CD8-positive, alpha-beta memory T cell (primary cell): ENCODE measurements at regions not wholly inside any gene's neighbourhood (a gene's known extent, or its start where the extent isn't known, plus 50 kb on each side); places are given as distances from the start of the nearest gene placed in this dataset.

Experiments
- CTCF ChIA-PET: fragments of 350-600 bp; sonication (Branson Sonifier 250); formaldehyde crosslinking; loops from one replicate; lab custom pipeline; 2021; ENCODE audit warnings: antibody characterized with exemption; lab: Charles Lee
- POLR2A ChIA-PET: fragments of 350-600 bp; sonication (Branson Sonifier 250); formaldehyde crosslinking; loops from one replicate; lab custom pipeline; 2021; ENCODE audit warnings: antibody characterized with exemption; lab: Charles Lee
- DNase-seq, 5 donors: peaks; one replicate each; pipeline versions ENCODE4 v3.0.0 to v3.0.0-alpha.2; 2020 to 2022; ENCODE audit warnings: mixed read lengths in 1 of 5
- H3K27ac ChIP-seq: one replicate; pipeline ENCODE4 v1.7.0; 2013; ENCODE audit warnings: low read depth, mild to moderate bottlenecking, low read length, moderate library complexity
- H3K27me3 ChIP-seq: 2 replicates; pipeline ENCODE4 v1.7.0; 2013; ENCODE audit warnings: low read length, mild to moderate bottlenecking; ENCODE audit not compliant: insufficient read depth, poor library complexity, severe bottlenecking
- H3K36me3 ChIP-seq: 2 replicates; pipeline ENCODE4 v1.7.0; 2013; ENCODE audit warnings: mild to moderate bottlenecking, low read length, moderate library complexity; ENCODE audit not compliant: insufficient read depth
- H3K4me1 ChIP-seq: 2 replicates; pipeline ENCODE4 v1.7.0; 2013; ENCODE audit warnings: mild to moderate bottlenecking, low read length, moderate library complexity; ENCODE audit not compliant: insufficient read depth
- H3K4me3 ChIP-seq: 2 replicates; pipeline ENCODE4 v1.7.0; 2013; ENCODE audit warnings: mild to moderate bottlenecking, low read length
- H3K9me3 ChIP-seq: 2 replicates; pipeline ENCODE4 v1.7.0; 2013; ENCODE audit warnings: mild to moderate bottlenecking, low read length
- H3K27ac Mint-ChIP-seq, 8 donors: one replicate each; pipeline ENCODE4 v1.8.0; 2020 to 2021; ENCODE audit warnings: mixed read lengths in 8 of 8, mild to moderate bottlenecking in 6 of 8, inconsistent platforms in 3 of 8, moderate library complexity in 3 of 8
- H3K27me3 Mint-ChIP-seq, 2 donors: one replicate each; pipeline ENCODE4 v1.8.0; 2020 to 2021; ENCODE audit warnings: mixed read lengths in 2 of 2, mild to moderate bottlenecking in 1 of 2, moderate library complexity in 1 of 2
- H3K36me3 Mint-ChIP-seq, 3 donors: one replicate each; pipeline ENCODE4 v1.8.0; 2020 to 2021; ENCODE audit warnings: mixed read lengths in 3 of 3, inconsistent platforms in 1 of 3, mild to moderate bottlenecking in 1 of 3
- H3K4me1 Mint-ChIP-seq, 3 donors: one replicate each; pipeline ENCODE4 v1.8.0; 2020 to 2021; ENCODE audit warnings: mixed read lengths in 3 of 3, inconsistent platforms in 1 of 3, mild to moderate bottlenecking in 1 of 3
- H3K4me3 Mint-ChIP-seq, 7 donors: one replicate each; pipeline ENCODE4 v1.8.0; 2020 to 2021; ENCODE audit warnings: mixed read lengths in 7 of 7, mild to moderate bottlenecking in 6 of 7, moderate library complexity in 4 of 7, inconsistent platforms in 2 of 7
- H3K9me3 Mint-ChIP-seq, 5 donors: one replicate each; pipeline ENCODE4 v1.8.0; 2020 to 2022; ENCODE audit warnings: mixed read lengths in 5 of 5, mild to moderate bottlenecking in 3 of 5, moderate library complexity in 2 of 5, inconsistent platforms in 1 of 5

GRCh38 chr2:19028587-19029375 lies 329.6 kb downstream of the OSR1 start:
- CTCF ChIA-PET, result no interaction called here
- Mint-ChIP-seq H3K27ac (no peak overlapping the region), H3K4me3 (no peak overlapping the region)

GRCh38 chr2:19027626-19028025 lies 330.8 kb downstream of the OSR1 start:
- no peaks in the 10 kb centered on the region for H3K4me1 ChIP-seq
- H3K9me3 ChIP-seq, result no peaks in the 10 kb centered on the region
- no peak for DNase-seq
- Mint-ChIP-seq H3K4me3 (no peak overlapping the region), H3K27ac (no peak overlapping the region), H3K9me3 (peaks cover 0 to 4% (median 0%) of the 10 kb centered on the region in 5 donors), H3K27me3 (peaks cover 0 to 5% of the 10 kb centered on the region in 2 donors), H3K36me3 (peaks cover 0 to 16% (median 2%) of the 10 kb centered on the region in 3 donors), H3K4me1 (no peaks in the 10 kb centered on the region)
- H3K27me3 ChIP-seq, result no peaks in the 10 kb centered on the region
- no peak overlapping the region for H3K27ac ChIP-seq
- POLR2A ChIA-PET, result no interaction called here
- CTCF ChIA-PET, result no interaction called here
- no peak overlapping the region for H3K4me3 ChIP-seq
- H3K36me3 ChIP-seq, result no peaks in the 10 kb centered on the region

More at GRCh38 chr2:19028587-19029375, 329.6 kb downstream of the OSR1 start:
- H3K9me3 Mint-ChIP-seq, result peaks cover 0 to 4% (median 0%) of the 10 kb centered on the region in 5 donors
- peaks cover 0 to 5% of the 10 kb centered on the region in 2 donors for H3K27me3 Mint-ChIP-seq
- H3K9me3 ChIP-seq, result no peaks in the 10 kb centered on the region
- H3K27ac ChIP-seq, result no peak overlapping the region
- no peaks in the 10 kb centered on the region for H3K27me3 ChIP-seq
- H3K36me3 Mint-ChIP-seq, result peaks cover 0 to 16% (median 2%) of the 10 kb centered on the region in 3 donors
- H3K4me1 ChIP-seq, result no peaks in the 10 kb centered on the region
- no peak for DNase-seq
- H3K4me1 Mint-ChIP-seq, result no peaks in the 10 kb centered on the region
- POLR2A ChIA-PET, result no interaction called here
- H3K4me3 ChIP-seq, result no peak overlapping the region
- H3K36me3 ChIP-seq, result no peaks in the 10 kb centered on the region

GRCh38 chr2:19026261-19026660 lies 332.2 kb downstream of the OSR1 start:
- POLR2A ChIA-PET, result no interaction called here
- no peak overlapping the region for H3K27ac ChIP-seq
- no peaks in the 10 kb centered on the region for H3K27me3 ChIP-seq
- no peaks in the 10 kb centered on the region for H3K4me1 ChIP-seq
- Mint-ChIP-seq H3K27me3 (peaks cover 0 to 5% of the 10 kb centered on the region in 2 donors), H3K9me3 (peaks cover 0 to 4% (median 0%) of the 10 kb centered on the region in 5 donors), H3K4me3 (no peak overlapping the region), H3K4me1 (no peaks in the 10 kb centered on the region), H3K36me3 (peaks cover 0 to 21% (median 2%) of the 10 kb centered on the region in 3 donors), H3K27ac (no peak overlapping the region)
- no peaks in the 10 kb centered on the region for H3K9me3 ChIP-seq
- H3K36me3 ChIP-seq, result no peaks in the 10 kb centered on the region
- CTCF ChIA-PET, result no interaction called here
- no peak overlapping the region for H3K4me3 ChIP-seq
- no peak for DNase-seq

- Mint-ChIP-seq H3K9me3 (peaks cover 0 to 12% (median 4%) of the 10 kb centered on the region in 5 donors), H3K36me3 (peaks cover 0 to 26% (median 7%) of the 10 kb centered on the region in 3 donors), H3K4me1 (no peaks in the 10 kb centered on the region), H3K27ac (no peak overlapping the region), H3K27me3 (no peaks in the 10 kb centered on the region), H3K4me3 (no peak overlapping the region)
- Histone ChIP-seq H3K4me1 (no peaks in the 10 kb centered on the region), H3K4me3 (no peak overlapping the region), H3K36me3 (no peaks in the 10 kb centered on the region), H3K27ac (no peak overlapping the region), H3K9me3 (no peaks in the 10 kb centered on the region), H3K27me3 (no peaks in the 10 kb centered on the region)
- POLR2A ChIA-PET, result no interaction called here
- CTCF ChIA-PET, result no interaction called here
- DNase-seq, result no peak
Measured at GRCh38 chr2:19022334-19022733, 336.1 kb downstream of the OSR1 start.

- no peaks in the 10 kb centered on the region for H3K27me3 Mint-ChIP-seq
- peaks cover 0 to 31% (median 7%) of the 10 kb centered on the region in 3 donors for H3K36me3 Mint-ChIP-seq
- POLR2A ChIA-PET, result no interaction called here
Measured at GRCh38 chr2:19021721-19022120, 336.7 kb downstream of the OSR1 start.

GRCh38 chr2:19021100-19021476 lies 337.3 kb downstream of the OSR1 start:
- H3K27me3 ChIP-seq, result no peaks in the 10 kb centered on the region
- peaks cover 0 to 14% (median 8%) of the 10 kb centered on the region in 5 donors for H3K9me3 Mint-ChIP-seq
- H3K36me3 Mint-ChIP-seq, result peaks cover 0 to 31% (median 7%) of the 10 kb centered on the region in 3 donors
- peaks cover 0 to 3% of the 10 kb centered on the region in 2 donors for H3K27me3 Mint-ChIP-seq
- H3K36me3 ChIP-seq, result no peaks in the 10 kb centered on the region
- H3K4me1 Mint-ChIP-seq, result no peaks in the 10 kb centered on the region
- DNase-seq, result no peak
- ChIA-PET CTCF (no interaction called here), POLR2A (no interaction called here)
- no peak overlapping the region for H3K27ac Mint-ChIP-seq
- H3K4me1 ChIP-seq, result no peaks in the 10 kb centered on the region
- H3K27ac ChIP-seq, result no peak overlapping the region
- H3K4me3 ChIP-seq, result no peak overlapping the region
- H3K4me3 Mint-ChIP-seq, result no peak overlapping the region
- no peaks in the 10 kb centered on the region for H3K9me3 ChIP-seq

More at GRCh38 chr2:19021721-19022120, 336.7 kb downstream of the OSR1 start:
- no peak overlapping the region for H3K4me3 ChIP-seq
- H3K27ac ChIP-seq, result no peak overlapping the region
- Mint-ChIP-seq H3K4me1 (no peaks in the 10 kb centered on the region), H3K9me3 (peaks cover 0 to 14% (median 6%) of the 10 kb centered on the region in 5 donors), H3K4me3 (no peak overlapping the region), H3K27ac (no peak overlapping the region)
- no peaks in the 10 kb centered on the region for H3K9me3 ChIP-seq
- no peaks in the 10 kb centered on the region for H3K4me1 ChIP-seq
- H3K36me3 ChIP-seq, result no peaks in the 10 kb centered on the region
- H3K27me3 ChIP-seq, result no peaks in the 10 kb centered on the region
- CTCF ChIA-PET, result no interaction called here
- no peak for DNase-seq

- H3K27ac ChIP-seq, result no peak overlapping the region
- Mint-ChIP-seq H3K4me1 (no peaks in the 10 kb centered on the region), H3K9me3 (peaks cover 0 to 17% (median 13%) of the 10 kb centered on the region in 5 donors), H3K4me3 (no peak overlapping the region), H3K27me3 (peaks cover 0 to 3% of the 10 kb centered on the region in 2 donors), H3K36me3 (peaks cover 0 to 27% (median 5%) of the 10 kb centered on the region in 3 donors), H3K27ac (no peak overlapping the region)
- H3K36me3 ChIP-seq, result no peaks in the 10 kb centered on the region
- ChIA-PET CTCF (no interaction called here), POLR2A (no interaction called here)
- no peaks in the 10 kb centered on the region for H3K9me3 ChIP-seq
- no peak overlapping the region for H3K4me3 ChIP-seq
- H3K27me3 ChIP-seq, result no peaks in the 10 kb centered on the region
- no peak for DNase-seq
- H3K4me1 ChIP-seq, result no peaks in the 10 kb centered on the region
Measured at GRCh38 chr2:19020144-19021099, 338.0 kb downstream of the OSR1 start.

- Mint-ChIP-seq H3K4me3 (no peak overlapping the region), H3K27me3 (no peaks in the 10 kb centered on the region), H3K36me3 (peaks cover 0 to 13% (median 0%) of the 10 kb centered on the region in 3 donors), H3K9me3 (peaks cover 0 to 22% (median 5%) of the 10 kb centered on the region in 5 donors), H3K27ac (peak overlapping the region in 1 of 8 donors; percentile 47), H3K4me1 (no peaks in the 10 kb centered on the region)
- no peak for DNase-seq
- ChIA-PET CTCF (interaction anchor here (1.0 kb wide), 1 partner anchor 33 kb away, joined by 3 read pairs; no protein-coding TSS in a partner anchor), POLR2A (no interaction called here)
- H3K4me3 ChIP-seq, result no peak overlapping the region
- no peaks in the 10 kb centered on the region for H3K36me3 ChIP-seq
- no peaks in the 10 kb centered on the region for H3K9me3 ChIP-seq
- no peaks in the 10 kb centered on the region for H3K4me1 ChIP-seq
- no peak overlapping the region for H3K27ac ChIP-seq
- H3K27me3 ChIP-seq, result no peaks in the 10 kb centered on the region
Measured at GRCh38 chr2:19009510-19009909, 348.9 kb downstream of the OSR1 start.
